H1 (cell line): ENCODE measurements at regions not wholly inside any gene's neighbourhood (a gene's known extent, or its start where the extent isn't known, plus 50 kb on each side); places are given as distances from the start of the nearest gene placed in this dataset.
"Not testable (repeated sequence)": the region's sequence is repeated elsewhere in the genome, so short reads cannot be mapped to it uniquely, and the experiment has no call there.

Experiments
- CTCF ChIA-PET: fragments of 300-600 bp; sonication (Branson Sonifier 250); formaldehyde crosslinking; loops from one replicate; lab custom pipeline; 2021; ENCODE audit not compliant: partially characterized antibody; lab: Charles Lee
- POLR2A ChIA-PET: fragments of 300-600 bp; sonication (Branson Sonifier 250); formaldehyde crosslinking; loops from one replicate; lab custom pipeline; 2021; ENCODE audit warnings: inconsistent platforms; ENCODE audit not compliant: partially characterized antibody; lab: Charles Lee
- DNase-seq, 2 experiments: peaks; one replicate each; pipeline versions ENCODE4 v3.0.0 to v3.0.0-alpha.2; 2010 to 2022; ENCODE audit warnings: low spot score in 2 of 2, low read depth in 1 of 2, mixed read lengths in 1 of 2
- FAIRE-seq: peaks from 2 replicates; lab custom pipeline; 2011; peaks lifted over from hg19 to GRCh38; lab: Jason Lieb, UNC
- H2AFZ ChIP-seq: 2 replicates; pipeline ENCODE4 v1.8.1; 2012; ENCODE audit warnings: low read length, inconsistent platforms
- H2AK5ac ChIP-seq: 2 replicates; pipeline ENCODE4 v1.6.1; 2013; ENCODE audit warnings: low read depth, low read length
- H2BK120ac ChIP-seq: replicated peaks from 2 replicates; pipeline ENCODE3; 2013; ENCODE audit warnings: low read depth, low read length, inconsistent platforms
- H2BK12ac ChIP-seq: 2 replicates; pipeline ENCODE4 v1.6.1; 2013; ENCODE audit warnings: low read depth, low read length
- H2BK15ac ChIP-seq: 2 replicates; pipeline ENCODE4 v1.6.1; 2013; ENCODE audit warnings: low read length
- H2BK20ac ChIP-seq: 2 replicates; pipeline ENCODE4 v1.6.1; 2013; ENCODE audit warnings: low read length
- H2BK5ac ChIP-seq: 2 replicates; pipeline ENCODE4 v1.6.1; 2013; ENCODE audit warnings: low read depth, low read length
- H3K14ac ChIP-seq: 2 replicates; pipeline ENCODE4 v1.6.1; 2013; ENCODE audit warnings: inconsistent platforms; ENCODE audit not compliant: insufficient read length
- H3K18ac ChIP-seq: 2 replicates; pipeline ENCODE4 v1.6.1; 2013; ENCODE audit warnings: low read length; ENCODE audit errors: extremely low read depth
- H3K23ac ChIP-seq: 2 replicates; pipeline ENCODE4 v1.6.1; 2013; ENCODE audit warnings: inconsistent platforms; ENCODE audit not compliant: insufficient read length
- H3K23me2 ChIP-seq: 2 replicates; pipeline ENCODE4 v1.6.1; 2013; ENCODE audit warnings: low read depth, low read length
- H3K27ac ChIP-seq: 2 replicates; pipeline ENCODE4 v1.6.1; 2011; ENCODE audit warnings: low read depth, low read length, inconsistent platforms
- H3K27me3 ChIP-seq, 4 experiments: replicated peaks in 1 of 4; 1 replicate in 1 of 4; 2 replicates in 3 of 4; pipeline versions ENCODE4 v1.6.1 to v1.8.1; 2011 to 2013; ENCODE audit warnings: low read length in 3 of 4, mild to moderate bottlenecking in 3 of 4, inconsistent platforms in 2 of 4, mixed read lengths in 2 of 4, moderate library complexity in 1 of 4; ENCODE audit not compliant: control insufficient read depth in 3 of 4, insufficient read depth in 3 of 4; ENCODE audit errors: extremely low read depth in 1 of 4
- H3K36me3 ChIP-seq, 4 experiments: 2 replicates each; pipeline versions ENCODE4 v1.6.1 to v1.8.1; 2011 to 2013; ENCODE audit warnings: mild to moderate bottlenecking in 4 of 4, low read length in 3 of 4, moderate library complexity in 2 of 4, control low read depth in 1 of 4, inconsistent platforms in 1 of 4; ENCODE audit not compliant: insufficient read depth in 4 of 4, control insufficient read depth in 2 of 4
- H3K4ac ChIP-seq: replicated peaks from 2 replicates; pipeline ENCODE3; 2013; ENCODE audit warnings: low read length, low read depth, mixed read lengths, inconsistent platforms; ENCODE audit not compliant: insufficient read length
- H3K4me1 ChIP-seq, 4 experiments: replicated peaks in 1 of 4; 1 replicate in 1 of 4; 2 replicates in 3 of 4; pipeline versions ENCODE4 v1.6.1 to v1.8.1; 2011 to 2013; ENCODE audit warnings: low read length in 3 of 4, inconsistent platforms in 2 of 4, mixed read lengths in 1 of 4; ENCODE audit not compliant: insufficient read depth in 4 of 4, control insufficient read depth in 3 of 4
- H3K4me2 ChIP-seq, 2 experiments: 2 replicates each; pipeline versions ENCODE4 v1.6.1 to v1.8.1; 2011 to 2013; ENCODE audit warnings: low read depth in 2 of 2, low read length in 2 of 2, control low read depth in 1 of 2, inconsistent platforms in 1 of 2, mild to moderate bottlenecking in 1 of 2; ENCODE audit not compliant: insufficient read depth in 1 of 2
- H3K4me3 ChIP-seq, 4 experiments: fragments of 200-600, 300-600 bp in 1 of 4; sonication (generic), shearing (Covaris generic), sonication (Bioruptor Twin) in 1 of 4; 2 replicates each; pipeline versions ENCODE4 v1.5.1 to v1.8.1; 2011 to 2016; ENCODE audit warnings: low read length in 4 of 4, low read depth in 3 of 4, control low read depth in 2 of 4, inconsistent platforms in 2 of 4, mild to moderate bottlenecking in 2 of 4, mixed read lengths in 1 of 4, moderate library complexity in 1 of 4; ENCODE audit not compliant: insufficient read depth in 2 of 4; ENCODE audit errors: extremely low read depth in 1 of 4
- H3K56ac ChIP-seq: replicated peaks from 2 replicates; pipeline ENCODE3; 2013; ENCODE audit warnings: low read depth, mild to moderate bottlenecking, mixed read lengths, low read length, inconsistent platforms; ENCODE audit not compliant: insufficient read length
- H3K79me1 ChIP-seq: 2 replicates; pipeline ENCODE4 v1.6.1; 2013; ENCODE audit warnings: low read depth, low read length, control low read depth
- H3K79me2 ChIP-seq, 2 experiments: 2 replicates each; pipeline versions ENCODE4 v1.6.1 to v1.8.1; 2012 to 2013; ENCODE audit warnings: low read length in 2 of 2, mild to moderate bottlenecking in 2 of 2, inconsistent platforms in 1 of 2; ENCODE audit not compliant: insufficient read depth in 2 of 2, control insufficient read depth in 1 of 2
- H3K9ac ChIP-seq, 4 experiments: replicated peaks in 1 of 4; 1 replicate in 1 of 4; 2 replicates in 3 of 4; pipeline versions ENCODE4 v1.6.1 to v1.8.1; 2011 to 2013; ENCODE audit warnings: low read depth in 3 of 4, low read length in 3 of 4, control low read depth in 2 of 4, mild to moderate bottlenecking in 2 of 4, moderate library complexity in 2 of 4, inconsistent platforms in 1 of 4; ENCODE audit errors: extremely low read depth in 1 of 4
- H3K9me3 ChIP-seq, 2 experiments: 2 replicates each; pipeline versions ENCODE4 v1.6.1 to v1.8.1; 2012 to 2013; ENCODE audit warnings: mild to moderate bottlenecking in 2 of 2, moderate library complexity in 2 of 2, control low read depth in 1 of 2, inconsistent platforms in 1 of 2, low read depth in 1 of 2, low read length in 1 of 2, mixed read lengths in 1 of 2; ENCODE audit not compliant: insufficient read depth in 2 of 2
- H4K20me1 ChIP-seq, 2 experiments: replicated peaks in 1 of 2; 2 replicates each; pipeline versions ENCODE3 to v1.8.1; 2011 to 2013; ENCODE audit warnings: inconsistent platforms in 2 of 2, low read length in 2 of 2, mild to moderate bottlenecking in 1 of 2; ENCODE audit not compliant: insufficient read depth in 2 of 2, control insufficient read depth in 1 of 2
- H4K5ac ChIP-seq: 2 replicates; pipeline ENCODE4 v1.6.1; 2013; ENCODE audit warnings: low read length, low read depth, mixed read lengths, inconsistent platforms; ENCODE audit not compliant: insufficient read length
- H4K8ac ChIP-seq: 2 replicates; pipeline ENCODE4 v1.8.0; 2013; ENCODE audit warnings: mild to moderate bottlenecking, moderate library complexity, low read length, inconsistent platforms; ENCODE audit not compliant: insufficient read depth; ENCODE audit errors: extremely low read depth
- H4K91ac ChIP-seq: replicated peaks from 2 replicates; pipeline ENCODE3; 2013; ENCODE audit warnings: low read length, mixed read lengths, inconsistent platforms; ENCODE audit not compliant: insufficient read length

DNA sequence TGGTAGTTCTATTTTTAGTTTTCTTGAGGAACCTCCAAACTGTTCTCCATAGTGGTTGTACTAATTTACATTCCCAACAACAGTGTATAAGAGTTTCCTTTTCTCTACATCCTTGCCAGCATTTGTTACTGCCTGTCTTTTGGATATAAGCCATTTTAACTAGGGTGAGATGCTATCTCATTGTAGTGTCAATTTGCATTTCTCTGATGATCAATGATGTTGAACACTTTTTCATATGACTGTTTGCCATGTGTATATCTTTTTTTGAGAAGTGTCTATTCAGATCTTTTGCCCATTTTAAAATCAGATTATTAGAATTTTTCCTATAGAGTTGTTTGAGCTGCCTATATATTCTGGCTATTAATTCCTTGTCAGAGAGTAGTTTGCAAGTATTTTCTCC, 138.9 kb downstream of the MACROH2A1 start:
- H3K4me2 ChIP-seq, H4K5ac ChIP-seq, H4K20me1 ChIP-seq, FAIRE-seq, CTCF ChIA-PET, H2BK20ac ChIP-seq, DNase-seq, H3K14ac ChIP-seq, H3K27ac ChIP-seq, H3K79me1 ChIP-seq, H2BK15ac ChIP-seq, H3K18ac ChIP-seq, H3K56ac ChIP-seq, H2BK120ac ChIP-seq, H3K4me1 ChIP-seq, H2AK5ac ChIP-seq, H3K4ac ChIP-seq, H3K79me2 ChIP-seq, H2BK12ac ChIP-seq, H2BK5ac ChIP-seq, H3K23me2 ChIP-seq, H4K8ac ChIP-seq, H3K23ac ChIP-seq, H3K9ac ChIP-seq, H2AFZ ChIP-seq, H4K91ac ChIP-seq, H3K36me3 ChIP-seq, H3K27me3 ChIP-seq, H3K4me3 ChIP-seq, H3K9me3 ChIP-seq, POLR2A ChIA-PET: not testable (repeated sequence)
